H1 (cell line): ENCODE measurements at regions not wholly inside any gene's neighbourhood (a gene's known extent, or its start where the extent isn't known, plus 50 kb on each side); places are given as distances from the start of the nearest gene placed in this dataset.

Experiments
- CTCF ChIA-PET: fragments of 300-600 bp; sonication (Branson Sonifier 250); formaldehyde crosslinking; loops from one replicate; lab custom pipeline; 2021; ENCODE audit not compliant: partially characterized antibody; lab: Charles Lee
- POLR2A ChIA-PET: fragments of 300-600 bp; sonication (Branson Sonifier 250); formaldehyde crosslinking; loops from one replicate; lab custom pipeline; 2021; ENCODE audit warnings: inconsistent platforms; ENCODE audit not compliant: partially characterized antibody; lab: Charles Lee
- DNase-seq, 2 experiments: peaks; one replicate each; pipeline versions ENCODE4 v3.0.0 to v3.0.0-alpha.2; 2010 to 2022; ENCODE audit warnings: low spot score in 2 of 2, low read depth in 1 of 2, mixed read lengths in 1 of 2
- FAIRE-seq: peaks from 2 replicates; lab custom pipeline; 2011; peaks lifted over from hg19 to GRCh38; lab: Jason Lieb, UNC
- H2AFZ ChIP-seq: 2 replicates; pipeline ENCODE4 v1.8.1; 2012; ENCODE audit warnings: low read length, inconsistent platforms
- H2AK5ac ChIP-seq: 2 replicates; pipeline ENCODE4 v1.6.1; 2013; ENCODE audit warnings: low read depth, low read length
- H2BK120ac ChIP-seq: replicated peaks from 2 replicates; pipeline ENCODE3; 2013; ENCODE audit warnings: low read depth, low read length, inconsistent platforms
- H2BK12ac ChIP-seq: 2 replicates; pipeline ENCODE4 v1.6.1; 2013; ENCODE audit warnings: low read depth, low read length
- H2BK15ac ChIP-seq: 2 replicates; pipeline ENCODE4 v1.6.1; 2013; ENCODE audit warnings: low read length
- H2BK20ac ChIP-seq: 2 replicates; pipeline ENCODE4 v1.6.1; 2013; ENCODE audit warnings: low read length
- H2BK5ac ChIP-seq: 2 replicates; pipeline ENCODE4 v1.6.1; 2013; ENCODE audit warnings: low read depth, low read length
- H3K14ac ChIP-seq: 2 replicates; pipeline ENCODE4 v1.6.1; 2013; ENCODE audit warnings: inconsistent platforms; ENCODE audit not compliant: insufficient read length
- H3K18ac ChIP-seq: 2 replicates; pipeline ENCODE4 v1.6.1; 2013; ENCODE audit warnings: low read length; ENCODE audit errors: extremely low read depth
- H3K23ac ChIP-seq: 2 replicates; pipeline ENCODE4 v1.6.1; 2013; ENCODE audit warnings: inconsistent platforms; ENCODE audit not compliant: insufficient read length
- H3K23me2 ChIP-seq: 2 replicates; pipeline ENCODE4 v1.6.1; 2013; ENCODE audit warnings: low read depth, low read length
- H3K27ac ChIP-seq: 2 replicates; pipeline ENCODE4 v1.6.1; 2011; ENCODE audit warnings: low read depth, low read length, inconsistent platforms
- H3K27me3 ChIP-seq, 4 experiments: replicated peaks in 1 of 4; 1 replicate in 1 of 4; 2 replicates in 3 of 4; pipeline versions ENCODE4 v1.6.1 to v1.8.1; 2011 to 2013; ENCODE audit warnings: low read length in 3 of 4, mild to moderate bottlenecking in 3 of 4, inconsistent platforms in 2 of 4, mixed read lengths in 2 of 4, moderate library complexity in 1 of 4; ENCODE audit not compliant: control insufficient read depth in 3 of 4, insufficient read depth in 3 of 4; ENCODE audit errors: extremely low read depth in 1 of 4
- H3K36me3 ChIP-seq, 4 experiments: 2 replicates each; pipeline versions ENCODE4 v1.6.1 to v1.8.1; 2011 to 2013; ENCODE audit warnings: mild to moderate bottlenecking in 4 of 4, low read length in 3 of 4, moderate library complexity in 2 of 4, control low read depth in 1 of 4, inconsistent platforms in 1 of 4; ENCODE audit not compliant: insufficient read depth in 4 of 4, control insufficient read depth in 2 of 4
- H3K4ac ChIP-seq: replicated peaks from 2 replicates; pipeline ENCODE3; 2013; ENCODE audit warnings: low read length, low read depth, mixed read lengths, inconsistent platforms; ENCODE audit not compliant: insufficient read length
- H3K4me1 ChIP-seq, 4 experiments: replicated peaks in 1 of 4; 1 replicate in 1 of 4; 2 replicates in 3 of 4; pipeline versions ENCODE4 v1.6.1 to v1.8.1; 2011 to 2013; ENCODE audit warnings: low read length in 3 of 4, inconsistent platforms in 2 of 4, mixed read lengths in 1 of 4; ENCODE audit not compliant: insufficient read depth in 4 of 4, control insufficient read depth in 3 of 4
- H3K4me2 ChIP-seq, 2 experiments: 2 replicates each; pipeline versions ENCODE4 v1.6.1 to v1.8.1; 2011 to 2013; ENCODE audit warnings: low read depth in 2 of 2, low read length in 2 of 2, control low read depth in 1 of 2, inconsistent platforms in 1 of 2, mild to moderate bottlenecking in 1 of 2; ENCODE audit not compliant: insufficient read depth in 1 of 2
- H3K4me3 ChIP-seq, 4 experiments: fragments of 200-600, 300-600 bp in 1 of 4; sonication (generic), shearing (Covaris generic), sonication (Bioruptor Twin) in 1 of 4; 2 replicates each; pipeline versions ENCODE4 v1.5.1 to v1.8.1; 2011 to 2016; ENCODE audit warnings: low read length in 4 of 4, low read depth in 3 of 4, control low read depth in 2 of 4, inconsistent platforms in 2 of 4, mild to moderate bottlenecking in 2 of 4, mixed read lengths in 1 of 4, moderate library complexity in 1 of 4; ENCODE audit not compliant: insufficient read depth in 2 of 4; ENCODE audit errors: extremely low read depth in 1 of 4
- H3K56ac ChIP-seq: replicated peaks from 2 replicates; pipeline ENCODE3; 2013; ENCODE audit warnings: low read depth, mild to moderate bottlenecking, mixed read lengths, low read length, inconsistent platforms; ENCODE audit not compliant: insufficient read length
- H3K79me1 ChIP-seq: 2 replicates; pipeline ENCODE4 v1.6.1; 2013; ENCODE audit warnings: low read depth, low read length, control low read depth
- H3K79me2 ChIP-seq, 2 experiments: 2 replicates each; pipeline versions ENCODE4 v1.6.1 to v1.8.1; 2012 to 2013; ENCODE audit warnings: low read length in 2 of 2, mild to moderate bottlenecking in 2 of 2, inconsistent platforms in 1 of 2; ENCODE audit not compliant: insufficient read depth in 2 of 2, control insufficient read depth in 1 of 2
- H3K9ac ChIP-seq, 4 experiments: replicated peaks in 1 of 4; 1 replicate in 1 of 4; 2 replicates in 3 of 4; pipeline versions ENCODE4 v1.6.1 to v1.8.1; 2011 to 2013; ENCODE audit warnings: low read depth in 3 of 4, low read length in 3 of 4, control low read depth in 2 of 4, mild to moderate bottlenecking in 2 of 4, moderate library complexity in 2 of 4, inconsistent platforms in 1 of 4; ENCODE audit errors: extremely low read depth in 1 of 4
- H3K9me3 ChIP-seq, 2 experiments: 2 replicates each; pipeline versions ENCODE4 v1.6.1 to v1.8.1; 2012 to 2013; ENCODE audit warnings: mild to moderate bottlenecking in 2 of 2, moderate library complexity in 2 of 2, control low read depth in 1 of 2, inconsistent platforms in 1 of 2, low read depth in 1 of 2, low read length in 1 of 2, mixed read lengths in 1 of 2; ENCODE audit not compliant: insufficient read depth in 2 of 2
- H4K20me1 ChIP-seq, 2 experiments: replicated peaks in 1 of 2; 2 replicates each; pipeline versions ENCODE3 to v1.8.1; 2011 to 2013; ENCODE audit warnings: inconsistent platforms in 2 of 2, low read length in 2 of 2, mild to moderate bottlenecking in 1 of 2; ENCODE audit not compliant: insufficient read depth in 2 of 2, control insufficient read depth in 1 of 2
- H4K5ac ChIP-seq: 2 replicates; pipeline ENCODE4 v1.6.1; 2013; ENCODE audit warnings: low read length, low read depth, mixed read lengths, inconsistent platforms; ENCODE audit not compliant: insufficient read length
- H4K8ac ChIP-seq: 2 replicates; pipeline ENCODE4 v1.8.0; 2013; ENCODE audit warnings: mild to moderate bottlenecking, moderate library complexity, low read length, inconsistent platforms; ENCODE audit not compliant: insufficient read depth; ENCODE audit errors: extremely low read depth
- H4K91ac ChIP-seq: replicated peaks from 2 replicates; pipeline ENCODE3; 2013; ENCODE audit warnings: low read length, mixed read lengths, inconsistent platforms; ENCODE audit not compliant: insufficient read length
- CTBP2 ChIP-seq: IDR thresholded peaks from 2 replicates; pipeline ENCODE4 v1.7.0; 2011; ENCODE audit warnings: borderline replicate concordance, mild to moderate bottlenecking, moderate library complexity, mixed read lengths, low read length; ENCODE audit not compliant: insufficient read depth, insufficient read length
- GABPA ChIP-seq: IDR thresholded peaks from 2 replicates; pipeline ENCODE4 v1.6.1; 2011; ENCODE audit warnings: mild to moderate bottlenecking, low read length, moderate library complexity, borderline replicate concordance; ENCODE audit not compliant: insufficient read depth
- POLR2A ChIP-seq, 2 experiments: IDR thresholded peaks; 1 replicate in 1 of 2; 2 replicates in 1 of 2; pipeline ENCODE4 v1.6.1; 2011; ENCODE audit warnings: low read depth in 2 of 2, low read length in 2 of 2, mild to moderate bottlenecking in 2 of 2; ENCODE audit errors: control extremely low read depth in 1 of 2
- RFX5 ChIP-seq: IDR thresholded peaks from 2 replicates; pipeline ENCODE4 v1.6.1; 2011; ENCODE audit warnings: low read depth, low read length, improper control_type of control experiment, borderline replicate concordance
- SP1 ChIP-seq: IDR thresholded peaks from 2 replicates; pipeline ENCODE4 v1.6.1; 2011; ENCODE audit warnings: low read depth, low read length
- SP2 ChIP-seq: IDR thresholded peaks from 2 replicates; pipeline ENCODE4 v1.6.1; 2012; ENCODE audit warnings: mild to moderate bottlenecking, low read length, inconsistent platforms
- SP4 ChIP-seq: IDR thresholded peaks from 2 replicates; pipeline ENCODE4 v1.6.1; 2012; ENCODE audit warnings: low read length, inconsistent platforms
- TAF1 ChIP-seq: IDR thresholded peaks from 2 replicates; pipeline ENCODE4 v1.6.1; 2011; ENCODE audit warnings: mild to moderate bottlenecking, low read depth, low read length
- WGBS, 2 experiments: shearing (Covaris generic) in 1 of 2; methylation state at CpG; one replicate each; pipeline versions ENCODE4 v1.1.6 to v1.1.7; 2013 to 2015; ENCODE audit warnings: low lambda C conversion rate in 2 of 2, mixed read lengths in 2 of 2, inconsistent platforms in 1 of 2, low coverage in 1 of 2, missing lambda C conversion rate in 1 of 2; ENCODE audit not compliant: insufficient replicate concordance in 2 of 2, insufficient coverage in 1 of 2, insufficient read length in 1 of 2; ENCODE audit errors: extremely low coverage in 1 of 2, missing lambda C conversion rate in 1 of 2; 5-methylcytosine and 5-hydroxymethylcytosine counted together

DNA sequence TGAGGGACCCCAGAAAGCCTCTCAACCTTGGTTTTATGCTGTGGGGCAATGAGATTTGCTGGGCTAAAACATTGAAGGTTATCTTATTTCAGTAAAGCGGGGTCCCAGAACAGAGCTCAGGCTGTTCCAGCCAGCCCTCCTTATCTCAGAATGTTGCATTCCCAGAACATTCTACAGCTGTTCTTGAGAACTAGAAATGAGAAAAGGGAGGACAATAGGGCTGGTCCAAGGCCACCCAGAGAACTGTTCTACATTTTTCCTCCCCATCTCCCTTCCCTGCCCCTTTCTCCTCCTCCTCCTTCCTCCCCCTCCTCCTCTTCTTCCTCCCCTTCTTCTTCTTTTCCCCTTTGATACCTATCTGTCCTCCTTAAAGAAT lies 70.4 kb upstream of the SLC7A11 start:
- no peak overlapping the region for H3K27ac ChIP-seq
- H4K20me1 ChIP-seq, result no peaks in the 10 kb centered on the region
- ChIA-PET CTCF (no interaction called here), POLR2A (no interaction called here)
- no peak for DNase-seq
- H3K4me2 ChIP-seq, result no peak overlapping the region
- peaks cover 0 to 11% (median 2%) of the 10 kb centered on the region in 4 experiments; a peak in 3 of 7 replicates for H3K4me1 ChIP-seq
- H3K9me3 ChIP-seq, result no peaks in the 10 kb centered on the region
- H2BK20ac ChIP-seq, result no peak overlapping the region
- no peak overlapping the region for H3K4ac ChIP-seq
- no peaks in the 10 kb centered on the region for H3K36me3 ChIP-seq
- no peak overlapping the region for H2AFZ ChIP-seq
- H2BK15ac ChIP-seq, result no peak overlapping the region
- no peak overlapping the region for H3K4me3 ChIP-seq
- H3K27me3 ChIP-seq, result no peaks in the 10 kb centered on the region
- no peak overlapping the region for H3K9ac ChIP-seq
- TF ChIP-seq RFX5 (no peak), SP4 (no peak), CTBP2 (no peak), TAF1 (no peak), SP2 (no peak), GABPA (no peak), SP1 (no peak), POLR2A (IDR thresholded peaks at IDR 0.05; ENCODE audit: control extremely low read depth in 1 of 2, low read depth in 2 of 2, low read length in 2 of 2) (no peak)
- no peak for FAIRE-seq
- H3K56ac ChIP-seq, result no peak overlapping the region
- WGBS, 2 experiments, result 93% methylated on average over 1 of the region's 1 CpG; no CpG with 5 or more reads in 1 of the 2 experiments
- no peak overlapping the region for H2AK5ac ChIP-seq
- no peaks in the 10 kb centered on the region for H3K79me1 ChIP-seq
- H2BK12ac ChIP-seq, result no peak overlapping the region
- no peak overlapping the region for H2BK5ac ChIP-seq
- no peak overlapping the region for H4K8ac ChIP-seq
- H3K23ac ChIP-seq, result no peak overlapping the region
- no peaks in the 10 kb centered on the region for H3K23me2 ChIP-seq
- no peak overlapping the region for H4K91ac ChIP-seq
- H4K5ac ChIP-seq, result no peak overlapping the region
- H2BK120ac ChIP-seq, result no peak overlapping the region
- H3K14ac ChIP-seq, result no peak overlapping the region
- H3K18ac ChIP-seq, result no peak overlapping the region
- H3K79me2 ChIP-seq, result no peaks in the 10 kb centered on the region
